H9 (cell line): ENCODE measurements at regions not wholly inside any gene's neighbourhood (a gene's known extent, or its start where the extent isn't known, plus 50 kb on each side); places are given as distances from the start of the nearest gene placed in this dataset.
A peak's percentile ranks its signal among the peaks of the same experiment; 100 is the strongest.

Source experiments
- DNase-seq: peaks from one replicate; pipeline ENCODE4 v3.0.0-alpha.2; 2017
- H2AFZ ChIP-seq: one replicate; pipeline ENCODE4 v1.6.1; 2013; ENCODE audit warnings: mild to moderate bottlenecking, low read length, control low read depth, moderate library complexity
- H2AK5ac ChIP-seq: 2 replicates; pipeline ENCODE4 v1.6.1; 2013; ENCODE audit warnings: low read length, control low read depth, mixed read lengths; ENCODE audit not compliant: insufficient read length
- H2BK120ac ChIP-seq: one replicate; pipeline ENCODE4 v1.6.1; 2013; ENCODE audit warnings: low read depth, mild to moderate bottlenecking, low read length, control low read depth, inconsistent platforms; ENCODE audit not compliant: poor library complexity, severe bottlenecking
- H2BK12ac ChIP-seq: 2 replicates; pipeline ENCODE4 v1.6.1; 2013; ENCODE audit warnings: low read length, control low read depth, mixed read lengths, low read depth; ENCODE audit not compliant: insufficient read length
- H2BK15ac ChIP-seq: 2 replicates; pipeline ENCODE4 v1.6.1; 2013; ENCODE audit warnings: low read depth, low read length, control low read depth
- H2BK20ac ChIP-seq: one replicate; pipeline ENCODE4 v1.6.1; 2013; ENCODE audit warnings: low read depth, mild to moderate bottlenecking, low read length, control low read depth, inconsistent platforms; ENCODE audit not compliant: poor library complexity, severe bottlenecking
- H2BK5ac ChIP-seq: 2 replicates; pipeline ENCODE4 v1.6.1; 2013; ENCODE audit warnings: low read length, control low read depth, mixed read lengths; ENCODE audit not compliant: insufficient read length
- H3K14ac ChIP-seq: 2 replicates; pipeline ENCODE4 v1.6.1; 2013; ENCODE audit warnings: low read length, control low read depth; ENCODE audit not compliant: insufficient read depth
- H3K18ac ChIP-seq: 2 replicates; pipeline ENCODE4 v1.6.1; 2013; ENCODE audit warnings: low read depth, mild to moderate bottlenecking, mixed read lengths, low read length, control low read depth; ENCODE audit not compliant: insufficient read length
- H3K23ac ChIP-seq: 2 replicates; pipeline ENCODE4 v1.6.1; 2013; ENCODE audit warnings: low read length, control low read depth, mixed read lengths, low read depth; ENCODE audit not compliant: insufficient read length
- H3K23me2 ChIP-seq: 2 replicates; pipeline ENCODE4 v1.6.1; 2013; ENCODE audit warnings: low read depth, mild to moderate bottlenecking, mixed read lengths, low read length, control low read depth; ENCODE audit not compliant: insufficient read length, poor library complexity, severe bottlenecking
- H3K27ac ChIP-seq: 2 replicates; pipeline ENCODE4 v1.5.1; 2013; ENCODE audit warnings: low read length, control low read depth, mixed read lengths, low read depth; ENCODE audit not compliant: insufficient read length
- H3K27me3 ChIP-seq: 2 replicates; pipeline ENCODE4 v1.6.1; 2013; ENCODE audit warnings: low read length, control low read depth, inconsistent platforms; ENCODE audit not compliant: insufficient read depth
- H3K4ac ChIP-seq: 2 replicates; pipeline ENCODE4 v1.6.1; 2013; ENCODE audit warnings: low read depth, mild to moderate bottlenecking, control low read depth, inconsistent platforms, low read length, moderate library complexity
- H3K4me1 ChIP-seq: 2 replicates; pipeline ENCODE4 v1.6.1; 2013; ENCODE audit warnings: low read length, control low read depth, inconsistent platforms; ENCODE audit not compliant: insufficient read depth
- H3K4me2 ChIP-seq: 2 replicates; pipeline ENCODE4 v1.6.1; 2013; ENCODE audit warnings: low read length, control low read depth, mixed read lengths; ENCODE audit not compliant: insufficient read length, insufficient read depth
- H3K56ac ChIP-seq: 2 replicates; pipeline ENCODE4 v1.6.1; 2013; ENCODE audit warnings: low read depth, mild to moderate bottlenecking, mixed read lengths, low read length, control low read depth; ENCODE audit not compliant: insufficient read length
- H3K79me1 ChIP-seq: 2 replicates; pipeline ENCODE4 v1.6.1; 2013; ENCODE audit warnings: low read depth, mild to moderate bottlenecking, moderate library complexity, low read length, control low read depth, inconsistent platforms; ENCODE audit not compliant: insufficient read depth, poor library complexity, severe bottlenecking
- H3K79me2 ChIP-seq: 2 replicates; pipeline ENCODE4 v1.6.1; 2013; ENCODE audit warnings: low read length, control low read depth, inconsistent platforms; ENCODE audit not compliant: insufficient read depth
- H3K9ac ChIP-seq: 2 replicates; pipeline ENCODE4 v1.6.1; 2013; ENCODE audit warnings: low read length, control low read depth, mixed read lengths; ENCODE audit not compliant: insufficient read length; ENCODE audit errors: extremely low read depth
- H3K9me3 ChIP-seq: one replicate; pipeline ENCODE4 v1.6.1; 2013; ENCODE audit warnings: low read depth, low read length, inconsistent platforms; ENCODE audit not compliant: control insufficient read depth
- H3T11ph ChIP-seq: one replicate; pipeline ENCODE4 v1.6.1; 2013; ENCODE audit warnings: mild to moderate bottlenecking, low read length, control low read depth, inconsistent platforms
- H4K20me1 ChIP-seq: one replicate; pipeline ENCODE4 v1.6.1; 2013; ENCODE audit not compliant: control insufficient read depth, insufficient read length, insufficient read depth
- H4K5ac ChIP-seq: 2 replicates; pipeline ENCODE4 v1.6.1; 2013; ENCODE audit warnings: low read depth, mild to moderate bottlenecking, mixed read lengths, low read length, control low read depth; ENCODE audit not compliant: insufficient read length
- H4K8ac ChIP-seq: replicated peaks from 2 replicates; pipeline ENCODE4 v1.6.1; 2013; ENCODE audit warnings: low read length, control low read depth, mixed read lengths, low read depth; ENCODE audit not compliant: insufficient read length
- H4K91ac ChIP-seq: 2 replicates; pipeline ENCODE4 v1.6.1; 2013; ENCODE audit warnings: low read depth, mild to moderate bottlenecking, moderate library complexity, mixed read lengths, low read length, control low read depth; ENCODE audit not compliant: insufficient read length
- H3K27ac Mint-ChIP-seq, 3 experiments: 2 replicates in 2 of 3; 3 replicates in 1 of 3; pipeline ENCODE4 v1.8.0; 2020 to 2021; ENCODE audit warnings: mixed read lengths in 3 of 3, mild to moderate bottlenecking in 1 of 3, moderate library complexity in 1 of 3
- H3K27me3 Mint-ChIP-seq: 2 replicates; pipeline ENCODE4 v1.8.0; 2021; ENCODE audit warnings: low read depth, mild to moderate bottlenecking, moderate library complexity, mixed read lengths
- H3K36me3 Mint-ChIP-seq, 3 experiments: 2 replicates in 2 of 3; 3 replicates in 1 of 3; pipeline ENCODE4 v1.8.0; 2020 to 2021; ENCODE audit warnings: low read depth in 3 of 3, mixed read lengths in 3 of 3; ENCODE audit not compliant: insufficient read depth in 1 of 3
- H3K4me1 Mint-ChIP-seq, 2 experiments: 2 replicates each; pipeline ENCODE4 v1.8.0; 2020; ENCODE audit warnings: mixed read lengths in 2 of 2
- H3K4me3 Mint-ChIP-seq, 2 experiments: 2 replicates in 1 of 2; 3 replicates in 1 of 2; pipeline ENCODE4 v1.8.0; 2020 to 2021; ENCODE audit warnings: mild to moderate bottlenecking in 2 of 2, mixed read lengths in 2 of 2, moderate library complexity in 1 of 2
- H3K9me3 Mint-ChIP-seq, 2 experiments: 2 replicates in 1 of 2; 3 replicates in 1 of 2; pipeline ENCODE4 v1.8.0; 2020; ENCODE audit warnings: mild to moderate bottlenecking in 2 of 2, mixed read lengths in 2 of 2, moderate library complexity in 1 of 2
- CTCF ChIP-seq: fragments of 200-600 bp; sonication (generic); conservative IDR thresholded peaks from 3 replicates; pipeline ENCODE4 v1.8.0; 2021; ENCODE audit warnings: antibody characterized with exemption, mild to moderate bottlenecking
- whole genome bisulfite sequencing: extraction: QIAGEN DNeasy Blood & Tissue Kit; methylation state at CpG from one replicate; pipeline ENCODE4 v1.1.7; 2013; ENCODE audit warnings: missing lambda C conversion rate, low lambda C conversion rate, mixed read lengths; ENCODE audit not compliant: insufficient read length; ENCODE audit errors: extremely low coverage; 5-methylcytosine and 5-hydroxymethylcytosine counted together

DNA sequence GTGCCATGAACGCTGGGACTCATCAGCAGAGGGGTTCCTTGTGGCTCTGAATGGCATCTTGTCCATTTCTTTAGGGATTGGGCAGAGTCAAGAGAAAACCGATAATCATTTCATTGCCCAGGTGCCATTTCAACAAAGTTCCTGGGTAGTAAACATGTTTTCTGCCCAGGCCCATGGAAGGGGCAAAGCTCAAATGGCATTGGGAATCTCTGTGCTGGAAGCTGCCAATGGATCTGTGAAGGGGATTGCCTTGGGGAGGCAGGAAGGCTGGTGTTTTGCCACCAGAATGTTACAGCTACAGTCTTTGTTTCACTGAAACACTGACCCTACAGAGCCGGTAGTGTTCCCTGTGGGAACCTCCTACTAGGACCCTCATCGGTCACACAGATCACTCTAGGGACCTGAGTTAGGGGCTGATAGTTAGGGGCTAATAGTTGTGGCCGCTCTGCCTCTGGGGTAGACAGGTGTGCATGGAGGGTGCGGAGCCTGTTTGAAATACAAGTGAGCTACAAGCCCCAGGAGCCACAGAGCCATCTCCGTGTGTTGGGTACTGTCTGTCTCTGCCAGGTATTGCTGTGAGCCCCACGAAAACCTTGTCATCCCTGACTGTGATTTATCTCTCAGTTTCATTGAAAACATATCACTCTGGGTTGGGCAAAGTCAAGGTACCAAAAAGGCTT lies 224.4 kb upstream of the COPS8 start:
- Mint-ChIP-seq H3K4me3 (no peak overlapping the region), H3K9me3 (peaks cover 25 to 34% of the 10 kb centered on the region in 2 experiments), H3K27me3 (peaks cover 41% of the 10 kb centered on the region), H3K4me1 (peaks cover 48 to 49% of the 10 kb centered on the region in 2 experiments), H3K36me3 (peaks cover 19 to 33% (median 22%) of the 10 kb centered on the region in 3 experiments), H3K27ac (peak overlapping the region in 2 of 3 experiments; percentile 39 to 81; a peak in 2 of 7 replicates)
- Histone ChIP-seq H4K91ac (no peak overlapping the region), H3K23me2 (no peaks in the 10 kb centered on the region), H3K14ac (no peak overlapping the region), H3K9ac (no peak overlapping the region), H3K9me3 (no peaks in the 10 kb centered on the region), H2BK12ac (no peak overlapping the region), H3T11ph (no peak overlapping the region), H2BK5ac (no peak overlapping the region), H2AFZ (no peak overlapping the region), H2BK120ac (no peak overlapping the region), H3K23ac (no peak overlapping the region), H3K79me2 (no peaks in the 10 kb centered on the region), H3K4me2 (no peak overlapping the region), H3K27ac (no peak overlapping the region), H4K5ac (no peak overlapping the region), H4K8ac (no peak overlapping the region), H3K27me3 (no peaks in the 10 kb centered on the region), H3K4me1 (peaks cover 3% of the 10 kb centered on the region; the same call in 1 of the 2 replicates), H3K18ac (no peak overlapping the region), H3K79me1 (no peaks in the 10 kb centered on the region), H2BK15ac (no peak overlapping the region), H2BK20ac (no peak overlapping the region), H2AK5ac (no peak overlapping the region), H4K20me1 (no peaks in the 10 kb centered on the region), H3K4ac (no peak overlapping the region), H3K56ac (no peak overlapping the region)
- WGBS: no CpG with 5 or more reads among the region's 8 CpGs
- no peak for DNase-seq
- TF ChIP-seq CTCF: no peak
